A549 (cell line): ENCODE measurements at regions not wholly inside any gene's neighbourhood (a gene's known extent, or its start where the extent isn't known, plus 50 kb on each side); places are given as distances from the start of the nearest gene placed in this dataset.

Source experiments
- FOSL2 ChIP-seq, 2 experiments: fragments of 450-650 bp in 1 of 2; fragments of >200 bp in 1 of 2; sonication (Bioruptor Twin) in 1 of 2; formaldehyde crosslinking; IDR thresholded peaks; 2 replicates each; pipeline versions ENCODE4 v1.5.0 to v1.6.1; 2016 to 2020; ENCODE audit warnings: mild to moderate bottlenecking in 1 of 2, moderate library complexity in 1 of 2
- RCOR1 ChIP-seq: fragments of 150-350 bp; IDR thresholded peaks from 2 replicates; pipeline ENCODE4 v1.6.1; 2014; ENCODE audit warnings: antibody characterized with exemption, low read length, low read depth
- USF2 ChIP-seq: fragments of 450-650 bp; IDR thresholded peaks from 2 replicates; pipeline ENCODE4 v1.6.1; 2014; ENCODE audit warnings: antibody characterized with exemption

- no peak for TF ChIP-seq RCOR1
- no peak for TF ChIP-seq USF2
- TF ChIP-seq FOSL2 (IDR thresholded peaks at IDR 0.05): no peak
- no peak for TF ChIP-seq FOSL2 (CRISPR knock-in tag; IDR thresholded peaks at IDR 0.05)
Measured at GRCh38 chr5:161167016-161167767, 315.2 kb upstream of the ATP10B start.
